ENCODE measurements at regions not wholly inside any gene's neighbourhood (a gene's known extent, or its start where the extent isn't known, plus 50 kb on each side); places are given as distances from the start of the nearest gene placed in this dataset.

DNA sequence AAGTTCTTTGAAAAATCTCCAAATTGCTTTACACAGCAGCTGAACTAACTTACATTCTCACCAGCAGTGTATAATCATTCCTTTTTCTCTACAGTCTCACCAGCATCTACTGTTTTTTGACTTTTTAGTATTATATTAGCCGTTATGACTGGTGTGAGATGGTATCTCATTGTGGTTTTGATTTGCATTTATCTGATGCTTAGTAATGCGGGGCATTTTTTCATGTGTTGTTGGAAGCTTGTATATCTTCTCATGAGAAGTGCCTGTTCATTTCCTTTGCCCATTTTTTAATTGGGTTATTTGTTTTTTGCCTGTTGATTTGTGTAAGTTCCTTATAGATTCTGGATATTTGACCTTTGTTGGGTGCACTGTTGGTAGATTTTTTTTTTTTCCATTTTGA is 931.7 kb downstream of the CENPC start:
- TF ChIP-seq TAF1 (IDR thresholded peaks at IDR 0.05; ENCODE audit: low read depth, low read length) (no peak), POLR2A (IDR thresholded peaks at IDR 0.05; ENCODE audit: low read depth, low read length) (no peak), POLR2AphosphoS5 (IDR thresholded peaks at IDR 0.05; ENCODE audit: low read depth, low read length) (no peak)
